HUES6 (cell line): ENCODE measurements at regions not wholly inside any gene's neighbourhood (a gene's known extent, or its start where the extent isn't known, plus 50 kb on each side); places are given as distances from the start of the nearest gene placed in this dataset.

Source experiments
- H3K27ac ChIP-seq: 2 replicates; pipeline ENCODE4 v1.7.0; 2013; ENCODE audit warnings: low read depth, mild to moderate bottlenecking, low read length, inconsistent platforms
- H3K27me3 ChIP-seq: 2 replicates; pipeline ENCODE4 v1.6.1; 2013; ENCODE audit warnings: low read length; ENCODE audit not compliant: control insufficient read depth, insufficient read depth
- H3K36me3 ChIP-seq: 2 replicates; pipeline ENCODE4 v1.6.1; 2013; ENCODE audit warnings: low read length; ENCODE audit not compliant: control insufficient read depth, insufficient read depth
- H3K4me1 ChIP-seq: 2 replicates; pipeline ENCODE4 v1.6.1; 2013; ENCODE audit warnings: low read length; ENCODE audit not compliant: control insufficient read depth, insufficient read depth
- H3K4me3 ChIP-seq: 2 replicates; pipeline ENCODE4 v1.5.1; 2013; ENCODE audit warnings: low read depth, low read length
- H3K9ac ChIP-seq: one replicate; pipeline ENCODE4 v1.6.1; 2013; ENCODE audit warnings: mild to moderate bottlenecking, low read length
- H3K9me3 ChIP-seq: 2 replicates; pipeline ENCODE4 v1.6.1; 2013; ENCODE audit warnings: low read depth, low read length; ENCODE audit not compliant: control insufficient read depth, insufficient read depth

- Histone ChIP-seq H3K4me3 (no peak overlapping the region), H3K4me1 (no peaks in the 10 kb centered on the region), H3K36me3 (no peaks in the 10 kb centered on the region), H3K27ac (no peak overlapping the region), H3K9me3 (no peaks in the 10 kb centered on the region), H3K27me3 (peaks cover 17% of the 10 kb centered on the region; the same call in 1 of the 2 replicates), H3K9ac (no peak overlapping the region)
Measured at GRCh38 chr16:49100366-49100765, 181.3 kb downstream of the CBLN1 start.

GRCh38 chr16:49097964-49098363, 183.7 kb downstream of the CBLN1 start:
- no peaks in the 10 kb centered on the region for H3K36me3 ChIP-seq
- no peaks in the 10 kb centered on the region for H3K4me1 ChIP-seq
- peaks cover 24% of the 10 kb centered on the region; the same call in 1 of the 2 replicates for H3K27me3 ChIP-seq
- H3K27ac ChIP-seq, result no peak overlapping the region
- H3K9me3 ChIP-seq, result no peaks in the 10 kb centered on the region
- H3K4me3 ChIP-seq, result no peak overlapping the region
- H3K9ac ChIP-seq, result no peak overlapping the region

GRCh38 chr16:49096176-49096945, 185.3 kb downstream of the CBLN1 start:
- H3K27ac ChIP-seq, result no peak overlapping the region
- no peak overlapping the region for H3K4me3 ChIP-seq
- no peak overlapping the region for H3K9ac ChIP-seq
- no peaks in the 10 kb centered on the region for H3K36me3 ChIP-seq
- H3K27me3 ChIP-seq, result peaks cover 24% of the 10 kb centered on the region; the same call in 1 of the 2 replicates
- no peaks in the 10 kb centered on the region for H3K4me1 ChIP-seq
- no peaks in the 10 kb centered on the region for H3K9me3 ChIP-seq

GRCh38 chr16:49095539-49095938, 186.1 kb downstream of the CBLN1 start:
- no peak overlapping the region for H3K27ac ChIP-seq
- H3K9ac ChIP-seq, result no peak overlapping the region
- H3K36me3 ChIP-seq, result no peaks in the 10 kb centered on the region
- H3K9me3 ChIP-seq, result no peaks in the 10 kb centered on the region
- no peak overlapping the region for H3K4me3 ChIP-seq
- peaks cover 24% of the 10 kb centered on the region; the same call in 1 of the 2 replicates for H3K27me3 ChIP-seq
- H3K4me1 ChIP-seq, result no peaks in the 10 kb centered on the region

DNA sequence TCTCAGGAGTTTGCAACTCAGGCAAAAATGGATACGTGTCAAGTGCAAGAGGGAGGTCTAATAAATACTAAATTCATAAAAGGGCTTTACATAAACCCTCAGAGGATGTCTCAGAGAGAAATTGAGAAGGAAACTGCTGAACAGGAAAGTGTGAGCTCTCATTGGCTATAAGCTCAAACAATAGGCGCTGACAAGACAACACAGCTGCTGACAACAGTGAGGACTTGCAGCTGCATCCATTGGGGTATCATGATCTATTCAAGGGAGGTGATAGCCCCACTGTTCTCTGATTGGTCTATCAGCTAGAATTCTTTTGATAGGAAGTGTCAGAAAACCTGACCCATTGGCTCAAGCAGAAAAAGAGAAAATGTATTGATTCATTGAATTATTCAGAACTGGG, 187.2 kb downstream of the CBLN1 start:
- H3K9me3 ChIP-seq, result no peaks in the 10 kb centered on the region
- no peak overlapping the region for H3K27ac ChIP-seq
- H3K36me3 ChIP-seq, result no peaks in the 10 kb centered on the region
- H3K4me1 ChIP-seq, result no peaks in the 10 kb centered on the region
- H3K4me3 ChIP-seq, result no peak overlapping the region
- H3K27me3 ChIP-seq, result peaks cover 24% of the 10 kb centered on the region; the same call in 1 of the 2 replicates
- no peak overlapping the region for H3K9ac ChIP-seq

GRCh38 chr16:49093939-49094338, 187.7 kb downstream of the CBLN1 start:
- H3K4me1 ChIP-seq, result no peaks in the 10 kb centered on the region
- no peaks in the 10 kb centered on the region for H3K36me3 ChIP-seq
- no peak overlapping the region for H3K9ac ChIP-seq
- H3K27me3 ChIP-seq, result peaks cover 24% of the 10 kb centered on the region; the same call in 1 of the 2 replicates
- no peaks in the 10 kb centered on the region for H3K9me3 ChIP-seq
- H3K27ac ChIP-seq, result no peak overlapping the region
- H3K4me3 ChIP-seq, result no peak overlapping the region

DNA sequence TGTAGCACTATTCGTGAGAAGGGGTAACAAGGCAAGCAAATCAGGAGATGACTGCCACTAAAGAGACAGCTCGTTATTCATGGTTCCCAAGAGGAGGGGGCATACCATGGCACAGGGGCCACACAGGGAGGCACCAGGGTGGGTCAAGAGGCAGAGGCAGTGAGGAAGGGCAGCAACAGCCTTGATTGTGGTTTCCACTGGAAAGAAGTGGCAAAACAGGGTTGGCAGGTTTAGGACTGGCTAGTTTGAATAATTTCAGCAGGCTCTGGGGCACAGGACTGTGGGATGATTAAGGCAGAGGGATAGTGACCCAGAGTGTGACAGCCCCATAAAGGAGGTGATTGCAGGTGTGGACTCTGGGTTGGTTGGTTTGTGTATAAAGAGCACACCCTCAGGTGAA, 188.9 kb downstream of the CBLN1 start:
- Histone ChIP-seq H3K4me3 (no peak overlapping the region), H3K36me3 (no peaks in the 10 kb centered on the region), H3K27me3 (peaks cover 20% of the 10 kb centered on the region; the same call in 1 of the 2 replicates)

DNA sequence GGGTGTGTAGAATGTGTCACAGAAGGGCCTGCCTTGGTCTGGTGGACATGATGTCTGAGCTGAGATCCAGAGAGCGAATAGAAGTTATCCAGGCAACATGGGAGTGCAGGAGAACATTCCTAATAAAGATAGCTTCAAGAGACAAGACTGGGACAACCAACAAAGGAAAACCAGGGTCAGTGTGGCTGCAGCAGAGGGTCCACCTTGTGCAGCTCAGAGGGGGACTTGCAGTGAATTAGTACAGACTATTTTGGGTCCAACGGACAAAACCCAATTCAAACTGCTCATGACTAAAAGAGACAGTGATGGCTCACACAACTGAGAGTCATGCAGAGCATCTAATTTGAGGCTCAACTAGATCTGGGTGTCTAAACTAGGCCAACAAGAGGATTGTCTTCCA, 192.1 kb downstream of the CBLN1 start:
- Histone ChIP-seq H3K27me3 (peaks cover 4% of the 10 kb centered on the region; the same call in 1 of the 2 replicates), H3K9ac (no peak overlapping the region)

More for the DNA sequence above, 188.9 kb downstream of the CBLN1 start:
- Histone ChIP-seq H3K27ac (no peak overlapping the region), H3K4me1 (no peaks in the 10 kb centered on the region), H3K9me3 (no peaks in the 10 kb centered on the region), H3K9ac (no peak overlapping the region)

DNA sequence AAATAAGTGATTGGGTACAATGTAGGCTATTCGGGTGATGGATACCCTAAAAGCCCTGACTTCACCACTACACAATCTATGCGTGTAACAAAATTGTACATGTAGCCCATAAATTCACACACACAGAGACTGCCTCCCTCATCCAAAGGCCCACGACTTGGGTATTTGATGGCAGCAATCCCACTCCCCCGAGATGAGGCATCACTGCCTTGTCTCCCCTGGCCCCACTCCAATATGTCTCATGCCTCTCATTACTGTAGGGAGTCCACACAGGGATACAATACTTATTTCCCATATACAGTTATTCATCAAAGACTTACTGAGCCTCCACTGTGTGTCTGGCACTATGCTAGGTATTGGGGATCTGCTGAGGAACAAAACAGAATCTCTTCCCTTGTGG, 192.6 kb downstream of the CBLN1 start:
- Histone ChIP-seq H3K9me3 (peaks cover 11% of the 10 kb centered on the region), H3K4me3 (no peak overlapping the region), H3K27ac (no peak overlapping the region), H3K36me3 (no peaks in the 10 kb centered on the region), H3K4me1 (no peaks in the 10 kb centered on the region), H3K27me3 (peaks cover 2% of the 10 kb centered on the region; the same call in 1 of the 2 replicates), H3K9ac (no peak overlapping the region)

More for the DNA sequence above, 192.1 kb downstream of the CBLN1 start:
- Histone ChIP-seq H3K36me3 (no peaks in the 10 kb centered on the region), H3K9me3 (peaks cover 8% of the 10 kb centered on the region), H3K4me3 (no peak overlapping the region), H3K4me1 (no peaks in the 10 kb centered on the region), H3K27ac (no peak overlapping the region)

DNA sequence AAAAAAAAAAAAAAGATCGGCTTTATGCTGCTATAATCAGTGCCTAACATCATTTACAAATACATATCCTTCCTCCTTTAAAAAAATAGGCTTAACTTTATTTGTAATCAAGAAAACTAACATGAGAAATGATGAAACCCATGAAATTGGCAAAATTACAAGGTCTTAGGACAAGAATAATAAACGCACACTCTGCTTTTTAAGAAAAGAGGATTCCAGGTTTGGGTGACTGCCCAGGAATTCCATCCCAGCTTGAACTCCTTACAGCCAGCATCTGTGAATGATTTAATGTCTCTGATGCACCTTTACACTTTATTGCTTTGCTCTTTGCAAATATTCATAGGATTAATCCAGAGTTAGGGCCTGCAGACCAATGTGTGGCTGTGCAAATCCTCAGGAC, 196.0 kb downstream of the CBLN1 start:
- Histone ChIP-seq H3K4me3 (no peak overlapping the region), H3K36me3 (no peaks in the 10 kb centered on the region), H3K9me3 (peaks cover 11% of the 10 kb centered on the region), H3K9ac (no peak overlapping the region), H3K27me3 (no peaks in the 10 kb centered on the region), H3K27ac (no peak overlapping the region), H3K4me1 (no peaks in the 10 kb centered on the region)

DNA sequence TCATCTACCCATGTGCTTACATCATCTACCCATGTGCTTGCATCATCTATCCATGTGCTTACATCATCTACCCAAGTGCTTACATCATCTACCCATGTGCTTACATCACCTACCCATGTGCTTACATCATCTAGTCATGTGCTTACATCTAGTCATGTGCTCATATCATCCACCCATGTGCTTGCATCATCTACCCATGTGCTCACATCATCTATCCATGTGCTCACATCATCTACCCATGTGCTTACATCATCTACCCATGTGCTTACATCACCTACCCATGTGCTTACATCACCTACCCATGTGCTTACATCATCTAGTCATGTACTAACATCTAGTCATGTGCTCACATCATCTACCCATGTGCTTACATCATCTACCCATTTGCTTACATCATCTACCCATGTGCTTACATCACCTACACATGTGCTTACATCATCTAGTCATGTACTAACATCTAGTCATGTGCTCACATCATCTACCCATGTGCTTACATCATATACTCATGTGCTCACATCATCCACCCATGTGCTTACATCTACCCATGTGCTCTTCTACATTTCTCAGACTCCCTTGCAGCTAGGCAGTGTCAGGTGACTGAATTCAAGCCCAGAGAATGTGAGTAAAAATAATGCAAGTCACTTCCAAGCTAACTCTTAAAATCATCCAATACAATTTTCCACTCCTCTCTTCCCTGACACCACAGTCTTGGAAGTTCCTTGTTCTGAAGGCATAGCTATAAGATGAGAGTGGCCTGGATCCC, 196.8 kb downstream of the CBLN1 start:
- H3K27ac ChIP-seq, result no peak overlapping the region
- H3K4me1 ChIP-seq, result no peaks in the 10 kb centered on the region
- H3K4me3 ChIP-seq, result no peak overlapping the region
- no peak overlapping the region for H3K9ac ChIP-seq
- H3K27me3 ChIP-seq, result no peaks in the 10 kb centered on the region
- H3K9me3 ChIP-seq, result peaks cover 11% of the 10 kb centered on the region
- no peaks in the 10 kb centered on the region for H3K36me3 ChIP-seq
